ENCODE measurements at regions not wholly inside any gene's neighbourhood (a gene's known extent, or its start where the extent isn't known, plus 50 kb on each side); places are given as distances from the start of the nearest gene placed in this dataset.

DNA sequence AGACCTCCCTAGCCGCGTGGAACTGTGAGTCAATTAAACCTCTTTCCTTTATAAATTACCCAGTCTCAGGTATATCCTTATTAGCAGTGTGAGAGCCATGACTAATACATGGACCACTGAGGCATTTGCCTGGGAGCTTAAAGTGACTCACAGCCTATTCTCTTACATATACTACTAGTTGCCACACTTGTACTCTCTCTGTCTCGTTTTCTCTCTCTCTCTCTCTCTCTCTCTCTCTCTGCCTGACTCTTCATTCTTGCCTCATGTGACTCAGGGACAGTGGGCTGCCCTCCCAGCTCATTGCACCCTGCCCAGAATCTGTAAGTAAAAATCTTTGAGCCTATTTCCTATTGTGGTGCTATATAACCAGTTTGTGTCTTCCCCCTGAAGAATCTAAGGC lies 238.5 kb upstream of the MAGI2 start:
- TF ChIP-seq POLR2AphosphoS5 (IDR thresholded peaks at IDR 0.05; ENCODE audit: borderline replicate concordance, low read depth, low read length) (no peak), EZH2 (IDR thresholded peaks at IDR 0.05) (no peak)
